H9 (cell line): ENCODE measurements at regions not wholly inside any gene's neighbourhood (a gene's known extent, or its start where the extent isn't known, plus 50 kb on each side); places are given as distances from the start of the nearest gene placed in this dataset.

Experiments
- DNase-seq: peaks from one replicate; pipeline ENCODE4 v3.0.0-alpha.2; 2017
- H2AFZ ChIP-seq: one replicate; pipeline ENCODE4 v1.6.1; 2013; ENCODE audit warnings: mild to moderate bottlenecking, low read length, control low read depth, moderate library complexity
- H2AK5ac ChIP-seq: 2 replicates; pipeline ENCODE4 v1.6.1; 2013; ENCODE audit warnings: low read length, control low read depth, mixed read lengths; ENCODE audit not compliant: insufficient read length
- H2BK120ac ChIP-seq: one replicate; pipeline ENCODE4 v1.6.1; 2013; ENCODE audit warnings: low read depth, mild to moderate bottlenecking, low read length, control low read depth, inconsistent platforms; ENCODE audit not compliant: poor library complexity, severe bottlenecking
- H2BK12ac ChIP-seq: 2 replicates; pipeline ENCODE4 v1.6.1; 2013; ENCODE audit warnings: low read length, control low read depth, mixed read lengths, low read depth; ENCODE audit not compliant: insufficient read length
- H2BK15ac ChIP-seq: 2 replicates; pipeline ENCODE4 v1.6.1; 2013; ENCODE audit warnings: low read depth, low read length, control low read depth
- H2BK20ac ChIP-seq: one replicate; pipeline ENCODE4 v1.6.1; 2013; ENCODE audit warnings: low read depth, mild to moderate bottlenecking, low read length, control low read depth, inconsistent platforms; ENCODE audit not compliant: poor library complexity, severe bottlenecking
- H2BK5ac ChIP-seq: 2 replicates; pipeline ENCODE4 v1.6.1; 2013; ENCODE audit warnings: low read length, control low read depth, mixed read lengths; ENCODE audit not compliant: insufficient read length
- H3K14ac ChIP-seq: 2 replicates; pipeline ENCODE4 v1.6.1; 2013; ENCODE audit warnings: low read length, control low read depth; ENCODE audit not compliant: insufficient read depth
- H3K18ac ChIP-seq: 2 replicates; pipeline ENCODE4 v1.6.1; 2013; ENCODE audit warnings: low read depth, mild to moderate bottlenecking, mixed read lengths, low read length, control low read depth; ENCODE audit not compliant: insufficient read length
- H3K23ac ChIP-seq: 2 replicates; pipeline ENCODE4 v1.6.1; 2013; ENCODE audit warnings: low read length, control low read depth, mixed read lengths, low read depth; ENCODE audit not compliant: insufficient read length
- H3K23me2 ChIP-seq: 2 replicates; pipeline ENCODE4 v1.6.1; 2013; ENCODE audit warnings: low read depth, mild to moderate bottlenecking, mixed read lengths, low read length, control low read depth; ENCODE audit not compliant: insufficient read length, poor library complexity, severe bottlenecking
- H3K27ac ChIP-seq: 2 replicates; pipeline ENCODE4 v1.5.1; 2013; ENCODE audit warnings: low read length, control low read depth, mixed read lengths, low read depth; ENCODE audit not compliant: insufficient read length
- H3K27me3 ChIP-seq: 2 replicates; pipeline ENCODE4 v1.6.1; 2013; ENCODE audit warnings: low read length, control low read depth, inconsistent platforms; ENCODE audit not compliant: insufficient read depth
- H3K4ac ChIP-seq: 2 replicates; pipeline ENCODE4 v1.6.1; 2013; ENCODE audit warnings: low read depth, mild to moderate bottlenecking, control low read depth, inconsistent platforms, low read length, moderate library complexity
- H3K4me1 ChIP-seq: 2 replicates; pipeline ENCODE4 v1.6.1; 2013; ENCODE audit warnings: low read length, control low read depth, inconsistent platforms; ENCODE audit not compliant: insufficient read depth
- H3K4me2 ChIP-seq: 2 replicates; pipeline ENCODE4 v1.6.1; 2013; ENCODE audit warnings: low read length, control low read depth, mixed read lengths; ENCODE audit not compliant: insufficient read length, insufficient read depth
- H3K56ac ChIP-seq: 2 replicates; pipeline ENCODE4 v1.6.1; 2013; ENCODE audit warnings: low read depth, mild to moderate bottlenecking, mixed read lengths, low read length, control low read depth; ENCODE audit not compliant: insufficient read length
- H3K79me1 ChIP-seq: 2 replicates; pipeline ENCODE4 v1.6.1; 2013; ENCODE audit warnings: low read depth, mild to moderate bottlenecking, moderate library complexity, low read length, control low read depth, inconsistent platforms; ENCODE audit not compliant: insufficient read depth, poor library complexity, severe bottlenecking
- H3K79me2 ChIP-seq: 2 replicates; pipeline ENCODE4 v1.6.1; 2013; ENCODE audit warnings: low read length, control low read depth, inconsistent platforms; ENCODE audit not compliant: insufficient read depth
- H3K9ac ChIP-seq: 2 replicates; pipeline ENCODE4 v1.6.1; 2013; ENCODE audit warnings: low read length, control low read depth, mixed read lengths; ENCODE audit not compliant: insufficient read length; ENCODE audit errors: extremely low read depth
- H3K9me3 ChIP-seq: one replicate; pipeline ENCODE4 v1.6.1; 2013; ENCODE audit warnings: low read depth, low read length, inconsistent platforms; ENCODE audit not compliant: control insufficient read depth
- H3T11ph ChIP-seq: one replicate; pipeline ENCODE4 v1.6.1; 2013; ENCODE audit warnings: mild to moderate bottlenecking, low read length, control low read depth, inconsistent platforms
- H4K20me1 ChIP-seq: one replicate; pipeline ENCODE4 v1.6.1; 2013; ENCODE audit not compliant: control insufficient read depth, insufficient read length, insufficient read depth
- H4K5ac ChIP-seq: 2 replicates; pipeline ENCODE4 v1.6.1; 2013; ENCODE audit warnings: low read depth, mild to moderate bottlenecking, mixed read lengths, low read length, control low read depth; ENCODE audit not compliant: insufficient read length
- H4K8ac ChIP-seq: replicated peaks from 2 replicates; pipeline ENCODE4 v1.6.1; 2013; ENCODE audit warnings: low read length, control low read depth, mixed read lengths, low read depth; ENCODE audit not compliant: insufficient read length
- H4K91ac ChIP-seq: 2 replicates; pipeline ENCODE4 v1.6.1; 2013; ENCODE audit warnings: low read depth, mild to moderate bottlenecking, moderate library complexity, mixed read lengths, low read length, control low read depth; ENCODE audit not compliant: insufficient read length
- H3K27ac Mint-ChIP-seq, 3 experiments: 2 replicates in 2 of 3; 3 replicates in 1 of 3; pipeline ENCODE4 v1.8.0; 2020 to 2021; ENCODE audit warnings: mixed read lengths in 3 of 3, mild to moderate bottlenecking in 1 of 3, moderate library complexity in 1 of 3
- H3K27me3 Mint-ChIP-seq: 2 replicates; pipeline ENCODE4 v1.8.0; 2021; ENCODE audit warnings: low read depth, mild to moderate bottlenecking, moderate library complexity, mixed read lengths
- H3K36me3 Mint-ChIP-seq, 3 experiments: 2 replicates in 2 of 3; 3 replicates in 1 of 3; pipeline ENCODE4 v1.8.0; 2020 to 2021; ENCODE audit warnings: low read depth in 3 of 3, mixed read lengths in 3 of 3; ENCODE audit not compliant: insufficient read depth in 1 of 3
- H3K4me1 Mint-ChIP-seq, 2 experiments: 2 replicates each; pipeline ENCODE4 v1.8.0; 2020; ENCODE audit warnings: mixed read lengths in 2 of 2
- H3K4me3 Mint-ChIP-seq, 2 experiments: 2 replicates in 1 of 2; 3 replicates in 1 of 2; pipeline ENCODE4 v1.8.0; 2020 to 2021; ENCODE audit warnings: mild to moderate bottlenecking in 2 of 2, mixed read lengths in 2 of 2, moderate library complexity in 1 of 2
- H3K9me3 Mint-ChIP-seq, 2 experiments: 2 replicates in 1 of 2; 3 replicates in 1 of 2; pipeline ENCODE4 v1.8.0; 2020; ENCODE audit warnings: mild to moderate bottlenecking in 2 of 2, mixed read lengths in 2 of 2, moderate library complexity in 1 of 2
- CTCF ChIP-seq: fragments of 200-600 bp; sonication (generic); conservative IDR thresholded peaks from 3 replicates; pipeline ENCODE4 v1.8.0; 2021; ENCODE audit warnings: antibody characterized with exemption, mild to moderate bottlenecking
- WGBS: extraction: QIAGEN DNeasy Blood & Tissue Kit; methylation state at CpG from one replicate; pipeline ENCODE4 v1.1.7; 2013; ENCODE audit warnings: missing lambda C conversion rate, low lambda C conversion rate, mixed read lengths; ENCODE audit not compliant: insufficient read length; ENCODE audit errors: extremely low coverage; 5-methylcytosine and 5-hydroxymethylcytosine counted together

GRCh38 chr4:170193496-170193895 lies 103.7 kb upstream of the AADAT start:
- Histone ChIP-seq H3K4ac (no peak overlapping the region), H3K18ac (no peak overlapping the region), H3K23ac (no peak overlapping the region), H3K56ac (no peak overlapping the region), H2AFZ (no peak overlapping the region), H3K23me2 (no peaks in the 10 kb centered on the region), H4K8ac (no peak overlapping the region), H3K27ac (no peak overlapping the region), H4K5ac (no peak overlapping the region), H3T11ph (no peak overlapping the region), H3K14ac (no peak overlapping the region), H2BK12ac (no peak overlapping the region), H4K20me1 (no peaks in the 10 kb centered on the region), H3K4me2 (no peak overlapping the region), H2BK5ac (no peak overlapping the region), H3K27me3 (no peaks in the 10 kb centered on the region), H2BK120ac (no peak overlapping the region), H3K79me1 (no peaks in the 10 kb centered on the region), H3K9ac (no peak overlapping the region), H2AK5ac (no peak overlapping the region), H3K79me2 (no peaks in the 10 kb centered on the region), H4K91ac (no peak overlapping the region), H2BK15ac (no peak overlapping the region), H3K4me1 (no peaks in the 10 kb centered on the region), H3K9me3 (no peaks in the 10 kb centered on the region), H2BK20ac (no peak overlapping the region)
- TF ChIP-seq CTCF, result no peak
- no peak for DNase-seq
- Mint-ChIP-seq H3K4me1 (peaks cover 4 to 10% of the 10 kb centered on the region in 2 experiments; a peak in 3 of 4 replicates), H3K4me3 (no peak overlapping the region), H3K36me3 (peaks cover 0 to 5% (median under 1%) of the 10 kb centered on the region in 3 experiments; a peak in 1 of 7 replicates), H3K27ac (peak overlapping the region in 1 of 3 experiments; percentile 45; a peak in 1 of 7 replicates), H3K9me3 (no peaks in the 10 kb centered on the region; a peak in 1 of 5 replicates), H3K27me3 (no peaks in the 10 kb centered on the region)
- WGBS, result no CpG with 5 or more reads among the region's 6 CpGs
